Vagina (tissue), 2 donors: ENCODE measurements at regions not wholly inside any gene's neighbourhood (a gene's known extent, or its start where the extent isn't known, plus 50 kb on each side); places are given as distances from the start of the nearest gene placed in this dataset.

Experiments used
- DNase-seq, 2 donors: peaks; one replicate each; pipeline ENCODE4 v3.0.0-alpha.2; 2017; ENCODE audit errors: extremely low spot score in 2 of 2
- H3K27ac ChIP-seq: fragments of 200-600 bp; sonication (generic); one replicate; pipeline ENCODE4 v1.5.1; 2019
- H3K27me3 ChIP-seq: fragments of 200-600 bp; sonication (generic); one replicate; pipeline ENCODE4 v1.5.1; 2019
- H3K36me3 ChIP-seq, 2 donors: fragments of 200-600 bp; sonication (generic); one replicate each; pipeline ENCODE4 v1.5.1; 2017 to 2019
- H3K4me1 ChIP-seq: fragments of 200-600 bp; sonication (generic); one replicate; pipeline ENCODE4 v1.5.1; 2019
- H3K4me3 ChIP-seq, 2 donors: fragments of 200-600 bp; sonication (generic); 1 replicate in 1 of 2; 2 replicates in 1 of 2; pipeline ENCODE4 v1.5.1; 2016 to 2019
- H3K9me3 ChIP-seq: fragments of 200-600 bp; sonication (generic); one replicate; pipeline ENCODE4 v1.5.1; 2019
- POLR2A ChIP-seq, 2 donors: fragments of 450-650 bp; IDR thresholded peaks; one replicate each; pipeline ENCODE4 v1.6.1; 2017; ENCODE audit warnings: antibody characterized with exemption in 2 of 2, mild to moderate bottlenecking in 2 of 2, moderate library complexity in 2 of 2
- POLR2AphosphoS5 ChIP-seq, 2 donors: sonication (generic); formaldehyde crosslinking; IDR thresholded peaks; one replicate each; pipeline ENCODE4 v1.9.0; 2017; ENCODE audit warnings: antibody characterized with exemption in 2 of 2, mild to moderate bottlenecking in 2 of 2, low read depth in 1 of 2; ENCODE audit not compliant: insufficient read depth in 1 of 2
- intact Hi-C: fragments of 100-400 bp; cut with DNase I; formaldehyde crosslinking; loops from one replicate; pipeline ENCODE4 v1.15.1; 2023
- TF ChIP-seq, protein P1 (sequence below), 3 experiments: fragments of 450-650 bp in 2 of 3; fragments of 200-600 bp in 1 of 3; sonication (generic) in 1 of 3; IDR thresholded peaks; one replicate each; pipeline ENCODE4 v1.5.1; 2017 to 2019; ENCODE audit warnings: antibody characterized with exemption in 3 of 3, mild to moderate bottlenecking in 2 of 3, moderate library complexity in 2 of 3

DNA sequence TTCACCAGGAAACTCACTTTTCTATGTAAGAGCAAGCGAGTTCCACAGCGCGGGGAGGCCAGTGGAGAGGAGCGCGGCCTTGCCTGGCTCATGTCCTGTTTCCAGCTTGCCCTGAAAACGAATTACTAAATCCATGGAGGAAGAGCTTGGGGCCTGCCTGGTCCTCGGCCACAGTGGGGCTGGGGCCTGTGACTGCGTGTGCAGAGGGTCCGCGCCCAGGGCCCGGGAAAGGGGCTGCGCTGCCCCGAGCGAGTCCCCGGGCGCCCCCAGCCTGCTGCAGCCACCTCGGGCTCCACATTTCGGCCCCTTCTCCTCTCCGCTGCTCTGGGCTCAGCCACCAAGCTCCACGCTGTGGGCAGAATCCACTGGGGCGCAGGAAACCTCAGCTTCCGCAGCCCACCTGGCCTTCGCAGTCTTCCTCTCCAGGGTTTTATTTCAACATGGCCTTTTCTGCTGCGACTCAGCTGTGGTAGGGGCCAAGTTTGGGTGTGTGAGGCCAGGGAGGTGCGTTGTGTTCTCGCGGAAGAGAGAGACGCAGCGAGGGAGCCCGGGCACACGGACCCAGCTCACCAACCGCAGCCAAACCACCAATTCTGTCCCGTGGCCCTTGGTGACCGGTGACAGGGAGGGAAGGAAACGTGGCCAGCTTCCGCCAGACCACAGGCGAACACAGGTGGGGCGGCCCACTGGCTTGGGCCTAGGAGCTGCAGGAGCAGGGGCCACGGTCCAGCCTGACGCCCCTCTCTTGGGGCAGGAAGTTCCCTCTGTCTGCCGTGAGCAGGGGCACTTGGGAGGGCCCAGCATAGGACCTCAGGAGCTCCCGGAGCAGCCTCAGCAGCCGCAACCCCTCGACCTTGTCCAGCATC lies 211.4 kb downstream of the ERMARD start:
- TF ChIP-seq POLR2A (IDR thresholded peaks at IDR 0.05) (no peak), POLR2AphosphoS5 (IDR thresholded peaks at IDR 0.05; ENCODE audit: insufficient read depth in 1 of 2, low read depth in 1 of 2) (no peak)
- TF ChIP-seq, protein P1, sequence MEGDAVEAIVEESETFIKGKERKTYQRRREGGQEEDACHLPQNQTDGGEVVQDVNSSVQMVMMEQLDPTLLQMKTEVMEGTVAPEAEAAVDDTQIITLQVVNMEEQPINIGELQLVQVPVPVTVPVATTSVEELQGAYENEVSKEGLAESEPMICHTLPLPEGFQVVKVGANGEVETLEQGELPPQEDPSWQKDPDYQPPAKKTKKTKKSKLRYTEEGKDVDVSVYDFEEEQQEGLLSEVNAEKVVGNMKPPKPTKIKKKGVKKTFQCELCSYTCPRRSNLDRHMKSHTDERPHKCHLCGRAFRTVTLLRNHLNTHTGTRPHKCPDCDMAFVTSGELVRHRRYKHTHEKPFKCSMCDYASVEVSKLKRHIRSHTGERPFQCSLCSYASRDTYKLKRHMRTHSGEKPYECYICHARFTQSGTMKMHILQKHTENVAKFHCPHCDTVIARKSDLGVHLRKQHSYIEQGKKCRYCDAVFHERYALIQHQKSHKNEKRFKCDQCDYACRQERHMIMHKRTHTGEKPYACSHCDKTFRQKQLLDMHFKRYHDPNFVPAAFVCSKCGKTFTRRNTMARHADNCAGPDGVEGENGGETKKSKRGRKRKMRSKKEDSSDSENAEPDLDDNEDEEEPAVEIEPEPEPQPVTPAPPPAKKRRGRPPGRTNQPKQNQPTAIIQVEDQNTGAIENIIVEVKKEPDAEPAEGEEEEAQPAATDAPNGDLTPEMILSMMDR (IDR thresholded peaks at IDR 0.05), result no peak
- peak; percentile 74 to 79 for DNase-seq
- peak overlapping the region; percentile 47 for H3K27ac ChIP-seq
- H3K36me3 ChIP-seq, result no peaks in the 10 kb centered on the region
- H3K9me3 ChIP-seq, result no peaks in the 10 kb centered on the region
- intact Hi-C loops, result no loop called here
- no peaks in the 10 kb centered on the region for H3K27me3 ChIP-seq
- peaks cover 20% of the 10 kb centered on the region for H3K4me1 ChIP-seq
- H3K4me3 ChIP-seq, result peak overlapping the region in 1 of 2 donors; percentile 54

DNA sequence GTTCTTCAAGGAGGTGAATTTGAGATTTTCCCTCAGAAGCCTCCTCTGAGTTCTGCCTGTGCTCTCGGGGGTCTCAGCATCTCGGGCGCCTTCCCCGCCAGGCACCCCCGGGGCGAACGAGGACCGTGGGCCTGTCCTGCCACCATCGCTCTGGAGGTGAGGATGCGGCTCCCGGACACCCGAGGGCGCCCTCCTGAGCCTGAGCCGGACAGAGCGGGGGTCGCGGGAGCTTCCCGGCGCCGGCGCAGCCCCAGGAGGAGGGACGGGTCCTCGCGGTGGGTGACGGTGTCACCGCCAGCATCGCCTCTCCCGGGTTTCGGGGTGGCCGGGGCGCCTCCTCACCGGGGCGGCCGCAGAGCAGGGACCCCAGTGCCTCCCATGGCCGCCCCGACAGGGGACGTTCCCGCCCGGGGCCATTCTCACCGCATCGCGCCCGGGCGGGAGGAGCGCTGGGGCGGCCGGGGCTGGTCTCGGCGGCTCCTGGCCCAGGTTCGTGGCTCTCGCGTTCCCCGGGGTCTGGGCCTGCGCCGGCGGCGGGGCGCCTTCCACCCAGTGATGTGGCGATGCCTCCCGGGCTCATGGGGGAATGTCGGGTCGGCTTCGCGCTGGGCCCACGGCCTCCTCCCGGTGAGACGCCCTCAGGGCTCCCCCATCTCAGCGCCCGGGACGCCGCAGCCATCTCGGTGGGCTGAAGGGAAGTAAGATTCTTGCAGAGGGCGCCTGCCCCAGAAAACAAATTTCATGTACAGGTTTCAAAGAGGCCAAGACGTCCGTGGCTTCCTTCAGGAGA lies 210.5 kb downstream of the ERMARD start:
- DNase-seq, result peak; percentile 72 to 92
- no peaks in the 10 kb centered on the region for H3K36me3 ChIP-seq
- H3K27me3 ChIP-seq, result no peaks in the 10 kb centered on the region
- peak overlapping the region; percentile 47 for H3K27ac ChIP-seq
- intact Hi-C loops, result no loop called here
- peak overlapping the region; percentile 44 to 54 for H3K4me3 ChIP-seq
- no peaks in the 10 kb centered on the region for H3K9me3 ChIP-seq
- peaks cover 20% of the 10 kb centered on the region for H3K4me1 ChIP-seq
- TF ChIP-seq, protein P1 (IDR thresholded peaks at IDR 0.05), result peak in 2 of 3 experiments; percentile 48 to 50
- no peak for TF ChIP-seq POLR2AphosphoS5 (IDR thresholded peaks at IDR 0.05; ENCODE audit: insufficient read depth in 1 of 2, low read depth in 1 of 2)

DNA sequence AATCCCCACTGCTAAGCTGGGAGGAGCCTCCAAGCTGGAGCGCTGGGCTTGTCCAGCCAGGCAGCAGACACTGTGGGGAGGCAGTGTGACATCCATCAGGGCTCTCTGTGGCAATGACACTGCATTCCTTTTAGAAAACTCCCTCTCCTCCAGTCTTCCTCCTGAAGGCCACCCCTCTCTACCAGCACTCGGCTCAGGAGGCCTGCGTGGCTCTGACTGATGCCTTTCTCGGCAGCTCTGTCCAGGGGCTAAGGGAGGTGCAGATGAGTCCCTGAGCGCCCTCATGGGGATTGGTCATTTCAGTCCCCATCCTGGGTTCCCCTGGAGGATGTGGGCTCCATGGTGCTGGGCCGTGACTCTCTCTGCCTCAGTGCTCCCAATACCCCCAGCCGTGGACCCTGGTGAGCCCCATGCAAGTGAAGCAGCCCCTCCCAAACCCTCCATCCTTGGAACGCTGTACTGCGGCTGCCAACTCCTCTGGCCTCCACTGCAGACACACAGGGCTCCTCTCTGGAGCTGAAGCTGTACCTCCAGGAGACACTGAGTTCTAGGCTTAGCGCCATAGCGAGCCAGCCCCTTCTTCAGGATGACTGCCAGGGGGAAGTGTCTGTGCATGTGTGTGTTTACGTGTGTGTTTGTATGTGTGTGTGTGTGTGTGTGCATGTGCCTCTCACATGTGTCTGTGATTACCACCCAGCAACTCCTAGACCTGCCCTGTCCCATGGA lies 209.6 kb downstream of the ERMARD start:
- no peak for TF ChIP-seq POLR2AphosphoS5 (IDR thresholded peaks at IDR 0.05; ENCODE audit: insufficient read depth in 1 of 2, low read depth in 1 of 2)
- H3K9me3 ChIP-seq, result no peaks in the 10 kb centered on the region
- DNase-seq, result peak; percentile 86 to 93
- intact Hi-C loops, result no loop called here
- no peak overlapping the region for H3K27ac ChIP-seq
- no peaks in the 10 kb centered on the region for H3K27me3 ChIP-seq
- H3K4me3 ChIP-seq, result no peak overlapping the region
- H3K4me1 ChIP-seq, result peaks cover 20% of the 10 kb centered on the region
- H3K36me3 ChIP-seq, result no peaks in the 10 kb centered on the region

GRCh38 chr6:169960521-169960885 lies 209.1 kb downstream of the ERMARD start:
- no peaks in the 10 kb centered on the region for H3K27me3 ChIP-seq
- peak; percentile 72 to 79 for DNase-seq
- no peaks in the 10 kb centered on the region for H3K9me3 ChIP-seq
- peaks cover 20% of the 10 kb centered on the region for H3K4me1 ChIP-seq
- intact Hi-C loops, result no loop called here
- no peak overlapping the region for H3K27ac ChIP-seq
- TF ChIP-seq POLR2AphosphoS5 (IDR thresholded peaks at IDR 0.05; ENCODE audit: insufficient read depth in 1 of 2, low read depth in 1 of 2) (no peak), POLR2A (IDR thresholded peaks at IDR 0.05) (no peak)
- TF ChIP-seq, protein P1 (IDR thresholded peaks at IDR 0.05), result no peak
- no peak overlapping the region for H3K4me3 ChIP-seq
- H3K36me3 ChIP-seq, result no peaks in the 10 kb centered on the region

GRCh38 chr6:169960003-169960344 lies 208.6 kb downstream of the ERMARD start:
- no peak overlapping the region for H3K4me3 ChIP-seq
- H3K4me1 ChIP-seq, result peaks cover 20% of the 10 kb centered on the region
- intact Hi-C loops, result no loop called here
- no peak for DNase-seq
- no peak overlapping the region for H3K27ac ChIP-seq
- TF ChIP-seq POLR2AphosphoS5 (IDR thresholded peaks at IDR 0.05; ENCODE audit: insufficient read depth in 1 of 2, low read depth in 1 of 2) (no peak), POLR2A (IDR thresholded peaks at IDR 0.05) (no peak)
- TF ChIP-seq, protein P1 (IDR thresholded peaks at IDR 0.05), result no peak
- H3K27me3 ChIP-seq, result no peaks in the 10 kb centered on the region
- H3K9me3 ChIP-seq, result no peaks in the 10 kb centered on the region
- no peaks in the 10 kb centered on the region for H3K36me3 ChIP-seq
